ENCODE measurements at regions not wholly inside any gene's neighbourhood (a gene's known extent, or its start where the extent isn't known, plus 50 kb on each side); places are given as distances from the start of the nearest gene placed in this dataset.

- Histone ChIP-seq H3K9me3 (ENCODE audit: low read length) (no peaks in the 10 kb centered on the region), H2AFZ (ENCODE audit: low read length) (no peak overlapping the region), H3K4me1 (ENCODE audit: insufficient read depth, low read length, severe bottlenecking) (no peaks in the 10 kb centered on the region), H3K4me2 (ENCODE audit: low read length) (no peak overlapping the region), H3K36me3 (ENCODE audit: insufficient read depth, low read length) (no peaks in the 10 kb centered on the region), H3F3A (ENCODE audit: insufficient read depth, low read length) (no peaks in the 10 kb centered on the region), H3K9me2 (ENCODE audit: low read depth, low read length) (no peaks in the 10 kb centered on the region), H4K20me1 (ENCODE audit: insufficient read depth, low read length) (no peaks in the 10 kb centered on the region), H3K27ac (ENCODE audit: low read depth, low read length, poor library complexity, severe bottlenecking) (no peak overlapping the region), H3K4me3 (ENCODE audit: low read depth, low read length, poor library complexity, severe bottlenecking) (no peak overlapping the region), H3K79me2 (ENCODE audit: insufficient read depth, low read length) (no peaks in the 10 kb centered on the region), H3K27me3 (ENCODE audit: insufficient read depth, low read length) (no peaks in the 10 kb centered on the region), H3K9ac (ENCODE audit: low read length) (no peak overlapping the region)
- TF ChIP-seq CTCF (IDR thresholded peaks at IDR 0.05; ENCODE audit: low read length) (no peak), EZH2 (IDR thresholded peaks at IDR 0.05; ENCODE audit: borderline replicate concordance, low read length) (no peak)
Measured at GRCh38 chr9:86843206-86843605, 104.1 kb downstream of the GAS1 start.

- Histone ChIP-seq H3K9ac (ENCODE audit: low read length) (no peak overlapping the region), H3F3A (ENCODE audit: insufficient read depth, low read length) (no peaks in the 10 kb centered on the region), H3K36me3 (ENCODE audit: insufficient read depth, low read length) (no peaks in the 10 kb centered on the region), H4K20me1 (ENCODE audit: insufficient read depth, low read length) (no peaks in the 10 kb centered on the region), H2AFZ (ENCODE audit: low read length) (no peak overlapping the region), H3K4me3 (ENCODE audit: low read depth, low read length, poor library complexity, severe bottlenecking) (no peak overlapping the region), H3K4me2 (ENCODE audit: low read length) (no peak overlapping the region), H3K9me2 (ENCODE audit: low read depth, low read length) (no peaks in the 10 kb centered on the region), H3K4me1 (ENCODE audit: insufficient read depth, low read length, severe bottlenecking) (no peaks in the 10 kb centered on the region), H3K27ac (ENCODE audit: low read depth, low read length, poor library complexity, severe bottlenecking) (no peak overlapping the region), H3K27me3 (ENCODE audit: insufficient read depth, low read length) (no peaks in the 10 kb centered on the region), H3K79me2 (ENCODE audit: insufficient read depth, low read length) (no peaks in the 10 kb centered on the region), H3K9me3 (ENCODE audit: low read length) (no peaks in the 10 kb centered on the region)
- TF ChIP-seq EZH2 (IDR thresholded peaks at IDR 0.05; ENCODE audit: borderline replicate concordance, low read length) (no peak), CTCF (IDR thresholded peaks at IDR 0.05; ENCODE audit: low read length) (no peak)
Measured at GRCh38 chr9:86842573-86842972, 104.7 kb downstream of the GAS1 start.

- Histone ChIP-seq H3K9me3 (ENCODE audit: low read length) (no peaks in the 10 kb centered on the region), H4K20me1 (ENCODE audit: insufficient read depth, low read length) (no peaks in the 10 kb centered on the region), H3K27me3 (ENCODE audit: insufficient read depth, low read length) (no peaks in the 10 kb centered on the region), H3K27ac (ENCODE audit: low read depth, low read length, poor library complexity, severe bottlenecking) (no peak overlapping the region), H3K79me2 (ENCODE audit: insufficient read depth, low read length) (no peaks in the 10 kb centered on the region), H3K9me2 (ENCODE audit: low read depth, low read length) (no peaks in the 10 kb centered on the region), H2AFZ (ENCODE audit: low read length) (no peak overlapping the region), H3F3A (ENCODE audit: insufficient read depth, low read length) (no peaks in the 10 kb centered on the region), H3K4me1 (ENCODE audit: insufficient read depth, low read length, severe bottlenecking) (no peaks in the 10 kb centered on the region), H3K36me3 (ENCODE audit: insufficient read depth, low read length) (no peaks in the 10 kb centered on the region), H3K4me3 (ENCODE audit: low read depth, low read length, poor library complexity, severe bottlenecking) (no peak overlapping the region), H3K9ac (ENCODE audit: low read length) (no peak overlapping the region), H3K4me2 (ENCODE audit: low read length) (no peak overlapping the region)
- no peak for TF ChIP-seq EZH2 (IDR thresholded peaks at IDR 0.05; ENCODE audit: borderline replicate concordance, low read length)
- no peak for TF ChIP-seq CTCF (IDR thresholded peaks at IDR 0.05; ENCODE audit: low read length)
Measured at GRCh38 chr9:86839522-86839921, 107.8 kb downstream of the GAS1 start.

Data from OCI-LY1 (cell line).